K562 (cell line): ENCODE measurements at regions not wholly inside any gene's neighbourhood (a gene's known extent, or its start where the extent isn't known, plus 50 kb on each side); places are given as distances from the start of the nearest gene placed in this dataset.

Source experiments
- EZH2 ChIP-seq: IDR thresholded peaks from 2 replicates; pipeline ENCODE4 v1.6.1; 2012; ENCODE audit warnings: low read depth, mild to moderate bottlenecking, inconsistent platforms, low read length, borderline replicate concordance
- FOSL1 ChIP-seq: fragments of 200-800 bp; sonication (Bioruptor generic); conservative IDR thresholded peaks from 2 replicates; pipeline ENCODE4 v1.6.1; 2016; ENCODE audit warnings: missing genetic modification characterization, missing compliant biosample characterization
- NFE2 ChIP-seq: IDR thresholded peaks from 2 replicates; pipeline ENCODE4 v1.6.1; 2014; ENCODE audit warnings: antibody characterized with exemption, low read depth
- SIN3B ChIP-seq: fragments of 450-650 bp; IDR thresholded peaks from 2 replicates; pipeline ENCODE4 v1.6.1; 2017; ENCODE audit warnings: low read depth, mild to moderate bottlenecking, moderate library complexity
- TF ChIP-seq, protein P1 (sequence below), 2 experiments: fragments of 450-650 bp in 1 of 2; sonication (generic) in 1 of 2; formaldehyde crosslinking in 1 of 2; IDR thresholded peaks; 2 replicates each; pipeline versions ENCODE4 v1.7.1 to v1.9.0; 2016 to 2022; ENCODE audit warnings: inconsistent platforms in 1 of 2, mild to moderate bottlenecking in 1 of 2, missing genetic modification reagents in 1 of 2
- TF ChIP-seq, protein P2 (sequence below): fragments of 250-450 bp; sonication (Bioruptor Pico); IDR thresholded peaks from 2 replicates; pipeline ENCODE4 v1.5.0; 2021
- TF ChIP-seq, protein P3 (sequence below), 2 experiments: fragments of 450-650 bp; formaldehyde crosslinking in 1 of 2; IDR thresholded peaks; 2 replicates each; pipeline versions ENCODE4 v1.4.0 to v1.6.1; 2014 to 2020; ENCODE audit warnings: mild to moderate bottlenecking in 2 of 2, borderline replicate concordance in 1 of 2, low read depth in 1 of 2

DNA sequence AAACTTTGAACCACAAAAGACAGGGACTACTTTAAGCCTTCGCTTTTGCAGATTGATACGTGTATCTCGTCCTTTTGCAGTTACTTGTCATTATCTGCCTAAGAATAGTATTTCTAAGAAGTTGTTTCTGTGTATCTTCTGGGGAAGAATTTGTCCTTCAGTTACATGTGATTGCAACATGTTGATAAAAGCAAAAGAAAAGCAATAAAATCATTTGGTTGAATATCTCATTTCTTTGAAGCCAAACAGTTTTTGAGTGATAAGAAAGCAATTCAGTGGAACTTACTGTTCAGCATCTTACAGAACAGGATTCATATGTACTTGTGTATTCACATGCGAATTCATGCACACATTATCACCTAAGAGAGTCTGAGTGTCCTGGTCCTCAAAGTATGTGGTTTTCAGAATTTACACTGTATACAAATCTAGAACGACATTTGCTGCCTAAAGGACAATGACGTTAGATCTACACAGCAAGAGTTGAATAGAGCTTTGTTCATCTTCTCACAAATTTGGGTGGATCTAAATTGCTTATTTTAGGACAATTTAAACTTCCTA lies 66.7 kb upstream of the MRPS6 start (continued):
- TF ChIP-seq, protein P1, sequence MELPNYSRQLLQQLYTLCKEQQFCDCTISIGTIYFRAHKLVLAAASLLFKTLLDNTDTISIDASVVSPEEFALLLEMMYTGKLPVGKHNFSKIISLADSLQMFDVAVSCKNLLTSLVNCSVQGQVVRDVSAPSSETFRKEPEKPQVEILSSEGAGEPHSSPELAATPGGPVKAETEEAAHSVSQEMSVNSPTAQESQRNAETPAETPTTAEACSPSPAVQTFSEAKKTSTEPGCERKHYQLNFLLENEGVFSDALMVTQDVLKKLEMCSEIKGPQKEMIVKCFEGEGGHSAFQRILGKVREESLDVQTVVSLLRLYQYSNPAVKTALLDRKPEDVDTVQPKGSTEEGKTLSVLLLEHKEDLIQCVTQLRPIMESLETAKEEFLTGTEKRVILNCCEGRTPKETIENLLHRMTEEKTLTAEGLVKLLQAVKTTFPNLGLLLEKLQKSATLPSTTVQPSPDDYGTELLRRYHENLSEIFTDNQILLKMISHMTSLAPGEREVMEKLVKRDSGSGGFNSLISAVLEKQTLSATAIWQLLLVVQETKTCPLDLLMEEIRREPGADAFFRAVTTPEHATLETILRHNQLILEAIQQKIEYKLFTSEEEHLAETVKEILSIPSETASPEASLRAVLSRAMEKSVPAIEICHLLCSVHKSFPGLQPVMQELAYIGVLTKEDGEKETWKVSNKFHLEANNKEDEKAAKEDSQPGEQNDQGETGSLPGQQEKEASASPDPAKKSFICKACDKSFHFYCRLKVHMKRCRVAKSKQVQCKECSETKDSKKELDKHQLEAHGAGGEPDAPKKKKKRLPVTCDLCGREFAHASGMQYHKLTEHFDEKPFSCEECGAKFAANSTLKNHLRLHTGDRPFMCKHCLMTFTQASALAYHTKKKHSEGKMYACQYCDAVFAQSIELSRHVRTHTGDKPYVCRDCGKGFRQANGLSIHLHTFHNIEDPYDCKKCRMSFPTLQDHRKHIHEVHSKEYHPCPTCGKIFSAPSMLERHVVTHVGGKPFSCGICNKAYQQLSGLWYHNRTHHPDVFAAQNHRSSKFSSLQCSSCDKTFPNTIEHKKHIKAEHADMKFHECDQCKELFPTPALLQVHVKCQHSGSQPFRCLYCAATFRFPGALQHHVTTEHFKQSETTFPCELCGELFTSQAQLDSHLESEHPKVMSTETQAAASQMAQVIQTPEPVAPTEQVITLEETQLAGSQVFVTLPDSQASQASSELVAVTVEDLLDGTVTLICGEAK (IDR thresholded peaks at IDR 0.05), result no peak
- TF ChIP-seq, protein P1 (CRISPR knock-in tag; IDR thresholded peaks at IDR 0.05), result no peak
- TF ChIP-seq FOSL1 (tag), result no peak
- TF ChIP-seq NFE2, result no peak
- TF ChIP-seq, protein P2, sequence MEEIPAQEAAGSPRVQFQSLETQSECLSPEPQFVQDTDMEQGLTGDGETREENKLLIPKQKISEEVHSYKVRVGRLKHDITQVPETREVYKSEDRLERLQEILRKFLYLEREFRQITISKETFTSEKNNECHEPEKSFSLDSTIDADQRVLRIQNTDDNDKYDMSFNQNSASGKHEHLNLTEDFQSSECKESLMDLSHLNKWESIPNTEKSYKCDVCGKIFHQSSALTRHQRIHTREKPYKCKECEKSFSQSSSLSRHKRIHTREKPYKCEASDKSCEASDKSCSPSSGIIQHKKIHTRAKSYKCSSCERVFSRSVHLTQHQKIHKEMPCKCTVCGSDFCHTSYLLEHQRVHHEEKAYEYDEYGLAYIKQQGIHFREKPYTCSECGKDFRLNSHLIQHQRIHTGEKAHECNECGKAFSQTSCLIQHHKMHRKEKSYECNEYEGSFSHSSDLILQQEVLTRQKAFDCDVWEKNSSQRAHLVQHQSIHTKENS (CRISPR knock-in tag), result no peak
- TF ChIP-seq EZH2, result no peak
- TF ChIP-seq, protein P3, sequence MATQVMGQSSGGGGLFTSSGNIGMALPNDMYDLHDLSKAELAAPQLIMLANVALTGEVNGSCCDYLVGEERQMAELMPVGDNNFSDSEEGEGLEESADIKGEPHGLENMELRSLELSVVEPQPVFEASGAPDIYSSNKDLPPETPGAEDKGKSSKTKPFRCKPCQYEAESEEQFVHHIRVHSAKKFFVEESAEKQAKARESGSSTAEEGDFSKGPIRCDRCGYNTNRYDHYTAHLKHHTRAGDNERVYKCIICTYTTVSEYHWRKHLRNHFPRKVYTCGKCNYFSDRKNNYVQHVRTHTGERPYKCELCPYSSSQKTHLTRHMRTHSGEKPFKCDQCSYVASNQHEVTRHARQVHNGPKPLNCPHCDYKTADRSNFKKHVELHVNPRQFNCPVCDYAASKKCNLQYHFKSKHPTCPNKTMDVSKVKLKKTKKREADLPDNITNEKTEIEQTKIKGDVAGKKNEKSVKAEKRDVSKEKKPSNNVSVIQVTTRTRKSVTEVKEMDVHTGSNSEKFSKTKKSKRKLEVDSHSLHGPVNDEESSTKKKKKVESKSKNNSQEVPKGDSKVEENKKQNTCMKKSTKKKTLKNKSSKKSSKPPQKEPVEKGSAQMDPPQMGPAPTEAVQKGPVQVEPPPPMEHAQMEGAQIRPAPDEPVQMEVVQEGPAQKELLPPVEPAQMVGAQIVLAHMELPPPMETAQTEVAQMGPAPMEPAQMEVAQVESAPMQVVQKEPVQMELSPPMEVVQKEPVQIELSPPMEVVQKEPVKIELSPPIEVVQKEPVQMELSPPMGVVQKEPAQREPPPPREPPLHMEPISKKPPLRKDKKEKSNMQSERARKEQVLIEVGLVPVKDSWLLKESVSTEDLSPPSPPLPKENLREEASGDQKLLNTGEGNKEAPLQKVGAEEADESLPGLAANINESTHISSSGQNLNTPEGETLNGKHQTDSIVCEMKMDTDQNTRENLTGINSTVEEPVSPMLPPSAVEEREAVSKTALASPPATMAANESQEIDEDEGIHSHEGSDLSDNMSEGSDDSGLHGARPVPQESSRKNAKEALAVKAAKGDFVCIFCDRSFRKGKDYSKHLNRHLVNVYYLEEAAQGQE (IDR thresholded peaks at IDR 0.05; ENCODE audit: borderline replicate concordance), result 0 out of 2 replicates have a peak, but pooled peaks have one; percentile 3
- TF ChIP-seq, protein P3 (CRISPR knock-in tag; IDR thresholded peaks at IDR 0.05; ENCODE audit: low read depth), result no peak
- no peak for TF ChIP-seq SIN3B
